Karpas-422 (cell line): ENCODE measurements at regions not wholly inside any gene's neighbourhood (a gene's known extent, or its start where the extent isn't known, plus 50 kb on each side); places are given as distances from the start of the nearest gene placed in this dataset.

Source experiments
- DNase-seq: peaks from one replicate; pipeline ENCODE4 v3.0.0-alpha.2; 2015
- H2AFZ ChIP-seq: fragments of 200-600 bp; sonication (generic); 2 replicates; pipeline ENCODE4 v1.6.1; 2014; ENCODE audit warnings: antibody characterized with exemption, low read length, mixed read lengths
- H3K27ac ChIP-seq: fragments of 200-600 bp; sonication (generic); 2 replicates; pipeline ENCODE4 v1.5.1; 2014; ENCODE audit warnings: mild to moderate bottlenecking, low read length, moderate library complexity
- H3K27me3 ChIP-seq: fragments of 200-600 bp; sonication (generic); 2 replicates; pipeline ENCODE4 v1.6.1; 2014; ENCODE audit warnings: low read length, mixed read lengths
- H3K36me3 ChIP-seq: fragments of 200-600 bp; sonication (generic); 2 replicates; pipeline ENCODE4 v1.6.1; 2014; ENCODE audit warnings: low read length, mixed read lengths; ENCODE audit not compliant: insufficient read depth
- H3K4me1 ChIP-seq: fragments of 200-600 bp; sonication (generic); 2 replicates; pipeline ENCODE4 v1.6.1; 2014; ENCODE audit warnings: mild to moderate bottlenecking, low read length, mixed read lengths
- H3K4me2 ChIP-seq: fragments of 200-600 bp; sonication (generic); 2 replicates; pipeline ENCODE4 v1.6.1; 2014; ENCODE audit warnings: low read length, low read depth, mild to moderate bottlenecking; ENCODE audit not compliant: poor library complexity, severe bottlenecking
- H3K4me3 ChIP-seq: fragments of 200-600 bp; sonication (generic); 2 replicates; pipeline ENCODE4 v1.5.1; 2014; ENCODE audit warnings: mild to moderate bottlenecking, antibody characterized with exemption, low read length, mixed read lengths
- H3K79me2 ChIP-seq: fragments of 200-600 bp; sonication (generic); 2 replicates; pipeline ENCODE4 v1.6.1; 2014; ENCODE audit warnings: mild to moderate bottlenecking, low read length, mixed read lengths
- H3K9ac ChIP-seq: fragments of 200-600 bp; sonication (generic); 2 replicates; pipeline ENCODE4 v1.6.0; 2014; ENCODE audit warnings: low read length
- H3K9me2 ChIP-seq: fragments of 200-600 bp; sonication (generic), shearing (Covaris generic); replicated peaks from 2 replicates; pipeline ENCODE4 v1.6.0; 2014; ENCODE audit warnings: mild to moderate bottlenecking, low read length, moderate library complexity; ENCODE audit not compliant: insufficient read depth
- H3K9me3 ChIP-seq: fragments of 300-700, 200-600 bp; sonication (generic); 2 replicates; pipeline ENCODE4 v1.6.1; 2014; ENCODE audit warnings: low read length, mixed read lengths
- H4K20me1 ChIP-seq: fragments of 200-600 bp; sonication (generic); 2 replicates; pipeline ENCODE4 v1.6.1; 2014; ENCODE audit warnings: mild to moderate bottlenecking, antibody characterized with exemption, low read length, low read depth; ENCODE audit not compliant: insufficient read depth

DNA sequence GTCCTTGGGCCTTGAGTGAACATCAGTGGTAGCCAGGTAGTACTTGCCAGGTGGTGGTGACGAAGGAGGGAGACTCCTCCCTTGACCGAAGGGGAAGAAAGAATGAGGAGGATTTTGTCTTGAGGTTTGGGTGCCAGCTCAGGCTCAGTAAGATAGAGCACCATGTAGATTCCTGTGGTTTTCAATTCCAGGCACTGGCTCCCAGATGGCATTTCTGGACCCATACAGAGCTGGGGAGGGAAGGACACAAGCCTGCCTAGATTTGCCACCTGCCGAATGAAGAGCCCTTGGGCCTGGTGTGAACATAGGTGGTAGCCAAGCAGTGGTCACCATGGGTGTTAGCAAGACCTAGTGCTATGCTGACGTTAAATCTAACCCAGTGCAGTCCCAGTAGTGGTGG lies 108.8 kb upstream of the UBE2E3 start:
- H3K4me3 ChIP-seq: no peak overlapping the region
- H3K9me3 ChIP-seq: no peaks in the 10 kb centered on the region
- no peak overlapping the region for H3K27ac ChIP-seq
- no peaks in the 10 kb centered on the region for H4K20me1 ChIP-seq
- no peak overlapping the region for H3K4me2 ChIP-seq
- no peaks in the 10 kb centered on the region for H3K27me3 ChIP-seq
- H3K4me1 ChIP-seq: no peaks in the 10 kb centered on the region
- H3K79me2 ChIP-seq: no peaks in the 10 kb centered on the region
- no peak overlapping the region for H2AFZ ChIP-seq
- DNase-seq: no peak
- no peaks in the 10 kb centered on the region for H3K36me3 ChIP-seq
- H3K9me2 ChIP-seq: no peaks in the 10 kb centered on the region
- no peak overlapping the region for H3K9ac ChIP-seq

DNA sequence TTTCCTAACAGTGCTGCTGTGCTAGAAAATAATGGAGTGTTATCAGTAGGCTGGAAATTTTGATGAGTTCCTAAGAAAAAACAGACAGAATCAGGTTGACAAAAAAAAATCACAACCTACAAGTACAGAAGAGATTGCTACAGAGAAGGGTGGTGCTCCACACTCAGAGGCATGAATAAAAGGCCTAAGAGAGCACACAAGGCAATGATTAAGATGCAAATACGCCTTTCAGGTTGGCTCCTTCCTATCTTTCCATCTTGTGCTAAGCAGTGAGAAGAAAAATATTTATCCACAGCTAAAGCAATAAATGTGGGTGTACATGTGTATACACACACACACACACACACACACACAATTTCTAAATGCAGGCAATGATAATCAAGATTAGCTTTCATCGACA lies 130.6 kb upstream of the UBE2E3 start:
- Histone ChIP-seq H3K27me3 (no peaks in the 10 kb centered on the region), H4K20me1 (no peaks in the 10 kb centered on the region), H3K4me1 (no peaks in the 10 kb centered on the region), H3K36me3 (no peaks in the 10 kb centered on the region), H3K27ac (no peak overlapping the region), H3K4me3 (no peak overlapping the region), H3K79me2 (no peaks in the 10 kb centered on the region), H3K9me2 (no peaks in the 10 kb centered on the region), H2AFZ (no peak overlapping the region), H3K9me3 (no peaks in the 10 kb centered on the region), H3K4me2 (no peak overlapping the region), H3K9ac (no peak overlapping the region)
- DNase-seq: no peak

- H3K4me1 ChIP-seq: no peaks in the 10 kb centered on the region
- H3K4me2 ChIP-seq: no peak overlapping the region
- no peak overlapping the region for H3K4me3 ChIP-seq
- H4K20me1 ChIP-seq: no peaks in the 10 kb centered on the region
- H2AFZ ChIP-seq: no peak overlapping the region
- no peaks in the 10 kb centered on the region for H3K9me3 ChIP-seq
- H3K36me3 ChIP-seq: no peaks in the 10 kb centered on the region
- no peaks in the 10 kb centered on the region for H3K79me2 ChIP-seq
- no peaks in the 10 kb centered on the region for H3K9me2 ChIP-seq
- H3K27me3 ChIP-seq: no peaks in the 10 kb centered on the region
- no peak overlapping the region for H3K9ac ChIP-seq
- no peak for DNase-seq
- no peak overlapping the region for H3K27ac ChIP-seq
Measured at GRCh38 chr2:180848393-180848792, 132.0 kb upstream of the UBE2E3 start.

DNA sequence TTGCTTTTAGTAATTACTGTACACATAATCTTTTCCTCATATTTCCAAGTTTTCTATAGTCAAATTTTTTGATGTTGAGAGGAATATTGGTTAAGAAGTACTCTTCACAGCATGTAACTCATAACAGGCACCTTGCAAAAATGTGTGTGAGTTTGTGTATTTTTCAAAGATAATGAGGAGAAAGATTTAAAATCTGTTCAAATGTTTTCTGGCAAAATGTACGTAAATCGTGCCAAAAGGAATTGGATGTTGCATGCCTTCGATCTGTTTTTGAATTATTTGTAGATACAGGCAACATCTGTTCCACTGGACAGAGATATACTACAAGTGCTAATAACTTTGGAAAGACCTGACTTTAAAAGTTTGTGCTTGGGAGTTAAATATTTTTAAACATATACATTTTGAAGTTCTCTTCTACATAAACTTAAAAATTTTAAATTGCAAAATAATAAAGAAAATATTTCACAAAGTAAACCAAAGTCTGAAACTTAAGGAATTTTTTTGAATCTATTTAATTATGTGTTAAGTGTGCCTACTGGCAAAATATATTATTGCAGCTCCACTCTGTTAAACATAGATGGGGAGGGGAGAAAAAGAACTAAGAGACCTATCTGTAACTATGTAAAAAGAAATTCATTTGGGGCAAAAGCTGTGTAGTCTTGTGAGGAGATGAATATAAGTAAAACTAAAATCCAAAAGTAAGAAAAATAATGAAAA lies 133.5 kb upstream of the UBE2E3 start:
- H3K36me3 ChIP-seq: no peaks in the 10 kb centered on the region
- H3K9me2 ChIP-seq: no peaks in the 10 kb centered on the region
- no peak overlapping the region for H3K4me3 ChIP-seq
- no peak overlapping the region for H2AFZ ChIP-seq
- H3K9ac ChIP-seq: no peak overlapping the region
- no peaks in the 10 kb centered on the region for H4K20me1 ChIP-seq
- no peaks in the 10 kb centered on the region for H3K9me3 ChIP-seq
- H3K27ac ChIP-seq: no peak overlapping the region
- H3K4me1 ChIP-seq: no peaks in the 10 kb centered on the region
- no peaks in the 10 kb centered on the region for H3K27me3 ChIP-seq
- H3K79me2 ChIP-seq: no peaks in the 10 kb centered on the region
- H3K4me2 ChIP-seq: no peak overlapping the region
- no peak for DNase-seq

DNA sequence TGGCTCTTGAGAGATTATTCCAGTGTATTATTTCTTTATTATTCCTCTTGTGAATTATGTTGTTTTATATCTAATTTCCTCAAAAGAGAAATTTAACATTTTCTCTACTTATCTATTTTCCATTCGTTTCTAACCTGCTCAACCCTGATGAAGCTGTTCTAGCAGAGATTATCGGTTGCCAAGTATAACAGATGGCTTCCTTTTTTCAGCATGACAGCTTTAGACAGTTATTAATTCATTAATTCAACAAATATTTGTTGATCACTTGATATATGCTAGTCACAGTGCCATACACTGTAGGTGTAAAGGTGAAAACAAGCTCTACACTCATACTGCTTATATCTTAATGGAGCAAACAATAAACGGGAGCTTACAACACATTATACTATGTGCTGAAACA lies 137.9 kb upstream of the UBE2E3 start:
- H3K4me1 ChIP-seq: no peaks in the 10 kb centered on the region
- no peak overlapping the region for H3K4me3 ChIP-seq
- H3K27me3 ChIP-seq: no peaks in the 10 kb centered on the region
- H3K4me2 ChIP-seq: no peak overlapping the region
- H2AFZ ChIP-seq: no peak overlapping the region
- no peak for DNase-seq
- no peak overlapping the region for H3K9ac ChIP-seq
- H3K79me2 ChIP-seq: no peaks in the 10 kb centered on the region
- no peaks in the 10 kb centered on the region for H3K36me3 ChIP-seq
- H4K20me1 ChIP-seq: no peaks in the 10 kb centered on the region
- no peaks in the 10 kb centered on the region for H3K9me3 ChIP-seq
- no peak overlapping the region for H3K27ac ChIP-seq
- no peaks in the 10 kb centered on the region for H3K9me2 ChIP-seq

DNA sequence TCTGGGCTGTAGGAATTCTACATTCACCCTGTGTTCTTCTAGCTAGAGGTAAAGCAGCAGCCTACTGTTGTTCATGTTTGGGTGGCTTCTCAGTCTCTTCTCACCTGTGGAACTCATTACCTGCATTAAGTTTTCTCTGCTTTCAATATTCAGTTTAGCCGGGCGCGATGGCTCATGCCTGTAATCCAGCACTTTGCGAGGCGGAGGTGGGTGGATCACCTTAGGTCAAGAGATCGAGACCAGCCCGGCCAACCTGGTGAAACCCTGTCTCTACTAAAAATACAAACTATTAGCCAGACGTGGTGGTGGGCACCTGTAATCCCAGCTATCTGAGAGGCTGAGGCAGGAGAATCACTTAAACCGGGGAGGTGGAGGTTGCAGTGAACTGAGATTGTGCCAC lies 139.8 kb upstream of the UBE2E3 start:
- Histone ChIP-seq H3K4me2 (no peak overlapping the region), H3K4me3 (no peak overlapping the region), H3K4me1 (no peaks in the 10 kb centered on the region), H3K27me3 (no peaks in the 10 kb centered on the region), H2AFZ (no peak overlapping the region), H3K9me3 (no peaks in the 10 kb centered on the region), H3K36me3 (no peaks in the 10 kb centered on the region), H3K79me2 (no peaks in the 10 kb centered on the region), H4K20me1 (no peaks in the 10 kb centered on the region), H3K9ac (no peak overlapping the region), H3K27ac (no peak overlapping the region), H3K9me2 (no peaks in the 10 kb centered on the region)
- no peak for DNase-seq

DNA sequence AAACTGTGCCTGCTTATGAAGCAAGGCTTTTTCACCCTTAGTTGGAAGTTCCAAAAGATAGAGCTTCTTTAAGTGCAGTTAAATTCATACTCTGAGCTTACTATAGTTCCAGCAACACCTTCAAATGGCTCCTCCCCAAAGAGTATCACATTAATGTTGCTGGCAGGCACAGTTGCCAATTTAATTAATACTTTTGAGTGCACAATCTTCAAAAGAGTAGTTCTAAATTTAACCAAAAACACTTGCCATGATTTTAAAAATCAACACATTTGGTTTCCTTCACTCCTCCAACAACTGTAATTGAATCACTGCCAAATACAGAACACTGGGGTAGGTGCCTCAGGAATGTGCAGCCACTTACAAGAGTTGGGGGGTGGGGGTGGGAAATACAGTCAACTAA lies 150.6 kb upstream of the UBE2E3 start:
- no peaks in the 10 kb centered on the region for H3K79me2 ChIP-seq
- no peak overlapping the region for H3K27ac ChIP-seq
- no peaks in the 10 kb centered on the region for H4K20me1 ChIP-seq
- H3K4me3 ChIP-seq: no peak overlapping the region
- no peak for DNase-seq
- H3K4me2 ChIP-seq: no peak overlapping the region
- 0 out of 2 replicates have a peak, but pooled peaks cover 2% of the 10 kb centered on the region for H3K27me3 ChIP-seq
- no peaks in the 10 kb centered on the region for H3K9me3 ChIP-seq
- H3K9ac ChIP-seq: no peak overlapping the region
- H3K4me1 ChIP-seq: peaks cover 25% of the 10 kb centered on the region
- no peaks in the 10 kb centered on the region for H3K9me2 ChIP-seq
- no peaks in the 10 kb centered on the region for H3K36me3 ChIP-seq
- H2AFZ ChIP-seq: no peak overlapping the region

- H3K4me1 ChIP-seq: peaks cover 30% of the 10 kb centered on the region
- no peak for DNase-seq
- no peak overlapping the region for H3K9ac ChIP-seq
- H4K20me1 ChIP-seq: no peaks in the 10 kb centered on the region
- H3K9me3 ChIP-seq: no peaks in the 10 kb centered on the region
- H3K27ac ChIP-seq: no peak overlapping the region
- no peak overlapping the region for H3K4me3 ChIP-seq
- no peaks in the 10 kb centered on the region for H3K79me2 ChIP-seq
- H3K4me2 ChIP-seq: peak overlapping the region; percentile 14
- no peaks in the 10 kb centered on the region for H3K9me2 ChIP-seq
- no peak overlapping the region for H2AFZ ChIP-seq
- H3K36me3 ChIP-seq: no peaks in the 10 kb centered on the region
- H3K27me3 ChIP-seq: 0 out of 2 replicates have a peak, but pooled peaks cover 2% of the 10 kb centered on the region
Measured at GRCh38 chr2:180829261-180829660, 151.1 kb upstream of the UBE2E3 start.
